ENCODE measurements at regions not wholly inside any gene's neighbourhood (a gene's known extent, or its start where the extent isn't known, plus 50 kb on each side); places are given as distances from the start of the nearest gene placed in this dataset.

GRCh38 chr1:22290611-22291010, 147.7 kb upstream of the WNT4 start:
- no peak overlapping the region for H3K27ac ChIP-seq (ENCODE audit: low read depth in 1 of 2, low read length in 1 of 2)
- 88% methylated on average over 9 of the region's 9 CpGs for WGBS
- H3K4me3 ChIP-seq (ENCODE audit: low read length in 2 of 2): no peak overlapping the region
- no peaks in the 10 kb centered on the region for H3K4me1 ChIP-seq (ENCODE audit: control insufficient read depth in 2 of 2, insufficient read depth in 2 of 2, low read length in 2 of 2)
- H3K27me3 ChIP-seq (ENCODE audit: control insufficient read depth in 2 of 2, insufficient read depth in 1 of 2, low read length in 1 of 2): peaks cover 0 to 2% of the 10 kb centered on the region in 2 donors
- no peaks in the 10 kb centered on the region for H3K36me3 ChIP-seq (ENCODE audit: control insufficient read depth in 2 of 2, insufficient read depth in 2 of 2, low read length in 1 of 2)
- DNase-seq (ENCODE audit: low read depth in 6 of 9, low spot score in 9 of 9): no peak
- H3K9me3 ChIP-seq (ENCODE audit: control insufficient read depth in 2 of 2, insufficient read depth in 1 of 2, low read length in 1 of 2): no peaks in the 10 kb centered on the region

GRCh38 chr1:22291057-22291456, 148.2 kb upstream of the WNT4 start:
- Histone ChIP-seq H3K4me3 (ENCODE audit: low read length in 2 of 2) (no peak overlapping the region), H3K4me1 (ENCODE audit: control insufficient read depth in 2 of 2, insufficient read depth in 2 of 2, low read length in 2 of 2) (no peaks in the 10 kb centered on the region), H3K27ac (ENCODE audit: low read depth in 1 of 2, low read length in 1 of 2) (no peak overlapping the region), H3K27me3 (ENCODE audit: control insufficient read depth in 2 of 2, insufficient read depth in 1 of 2, low read length in 1 of 2) (peaks cover 0 to 4% of the 10 kb centered on the region in 2 donors), H3K36me3 (ENCODE audit: control insufficient read depth in 2 of 2, insufficient read depth in 2 of 2, low read length in 1 of 2) (no peaks in the 10 kb centered on the region), H3K9me3 (ENCODE audit: control insufficient read depth in 2 of 2, insufficient read depth in 1 of 2, low read length in 1 of 2) (no peaks in the 10 kb centered on the region)
- no peak for DNase-seq (ENCODE audit: low read depth in 6 of 9, low spot score in 9 of 9)
- WGBS: 83% methylated on average over 6 of the region's 6 CpGs

GRCh38 chr1:22291494-22291893, 148.6 kb upstream of the WNT4 start:
- Histone ChIP-seq H3K4me3 (ENCODE audit: low read length in 2 of 2) (no peak overlapping the region), H3K9me3 (ENCODE audit: control insufficient read depth in 2 of 2, insufficient read depth in 1 of 2, low read length in 1 of 2) (no peaks in the 10 kb centered on the region), H3K27ac (ENCODE audit: low read depth in 1 of 2, low read length in 1 of 2) (no peak overlapping the region), H3K36me3 (ENCODE audit: control insufficient read depth in 2 of 2, insufficient read depth in 2 of 2, low read length in 1 of 2) (no peaks in the 10 kb centered on the region), H3K27me3 (ENCODE audit: control insufficient read depth in 2 of 2, insufficient read depth in 1 of 2, low read length in 1 of 2) (peaks cover 0 to 6% of the 10 kb centered on the region in 2 donors), H3K4me1 (ENCODE audit: control insufficient read depth in 2 of 2, insufficient read depth in 2 of 2, low read length in 2 of 2) (peaks cover 0 to 2% of the 10 kb centered on the region in 2 donors)
- DNase-seq (ENCODE audit: low read depth in 6 of 9, low spot score in 9 of 9): no peak

GRCh38 chr1:22292011-22292788, 149.3 kb upstream of the WNT4 start:
- Histone ChIP-seq H3K27me3 (ENCODE audit: control insufficient read depth in 2 of 2, insufficient read depth in 1 of 2, low read length in 1 of 2) (peaks cover 0 to 12% of the 10 kb centered on the region in 2 donors), H3K4me3 (ENCODE audit: low read length in 2 of 2) (no peak overlapping the region), H3K4me1 (ENCODE audit: control insufficient read depth in 2 of 2, insufficient read depth in 2 of 2, low read length in 2 of 2) (peaks cover 0 to 8% of the 10 kb centered on the region in 2 donors), H3K27ac (ENCODE audit: low read depth in 1 of 2, low read length in 1 of 2) (no peak overlapping the region), H3K36me3 (ENCODE audit: control insufficient read depth in 2 of 2, insufficient read depth in 2 of 2, low read length in 1 of 2) (no peaks in the 10 kb centered on the region), H3K9me3 (ENCODE audit: control insufficient read depth in 2 of 2, insufficient read depth in 1 of 2, low read length in 1 of 2) (no peaks in the 10 kb centered on the region)
- 81% methylated on average over 16 of the region's 16 CpGs for WGBS
- DNase-seq (ENCODE audit: low read depth in 6 of 9, low spot score in 9 of 9): no peak

- Histone ChIP-seq H3K4me3 (ENCODE audit: low read length in 2 of 2) (no peak overlapping the region), H3K9me3 (ENCODE audit: control insufficient read depth in 2 of 2, insufficient read depth in 1 of 2, low read length in 1 of 2) (no peaks in the 10 kb centered on the region), H3K4me1 (ENCODE audit: control insufficient read depth in 2 of 2, insufficient read depth in 2 of 2, low read length in 2 of 2) (peaks cover 0 to 15% of the 10 kb centered on the region in 2 donors), H3K27me3 (ENCODE audit: control insufficient read depth in 2 of 2, insufficient read depth in 1 of 2, low read length in 1 of 2) (peaks cover 0 to 16% of the 10 kb centered on the region in 2 donors), H3K36me3 (ENCODE audit: control insufficient read depth in 2 of 2, insufficient read depth in 2 of 2, low read length in 1 of 2) (no peaks in the 10 kb centered on the region), H3K27ac (ENCODE audit: low read depth in 1 of 2, low read length in 1 of 2) (no peak overlapping the region)
- no peak for DNase-seq (ENCODE audit: low read depth in 6 of 9, low spot score in 9 of 9)
- 90% methylated on average over 2 of the region's 2 CpGs for WGBS
Observed at GRCh38 chr1:22295396-22295795, 152.5 kb upstream of the WNT4 start.

GRCh38 chr1:22295856-22296255, 153.0 kb upstream of the WNT4 start:
- no peak for DNase-seq (ENCODE audit: low read depth in 6 of 9, low spot score in 9 of 9)
- H3K4me3 ChIP-seq (ENCODE audit: low read length in 2 of 2): no peak overlapping the region
- no peaks in the 10 kb centered on the region for H3K9me3 ChIP-seq (ENCODE audit: control insufficient read depth in 2 of 2, insufficient read depth in 1 of 2, low read length in 1 of 2)
- H3K4me1 ChIP-seq (ENCODE audit: control insufficient read depth in 2 of 2, insufficient read depth in 2 of 2, low read length in 2 of 2): peaks cover 0 to 15% of the 10 kb centered on the region in 2 donors
- no peak overlapping the region for H3K27ac ChIP-seq (ENCODE audit: low read depth in 1 of 2, low read length in 1 of 2)
- H3K36me3 ChIP-seq (ENCODE audit: control insufficient read depth in 2 of 2, insufficient read depth in 2 of 2, low read length in 1 of 2): no peaks in the 10 kb centered on the region
- H3K27me3 ChIP-seq (ENCODE audit: control insufficient read depth in 2 of 2, insufficient read depth in 1 of 2, low read length in 1 of 2): peaks cover 0 to 16% of the 10 kb centered on the region in 2 donors
- WGBS: 96% methylated on average over 8 of the region's 8 CpGs

- Histone ChIP-seq H3K4me3 (ENCODE audit: low read length in 2 of 2) (no peak overlapping the region), H3K4me1 (ENCODE audit: control insufficient read depth in 2 of 2, insufficient read depth in 2 of 2, low read length in 2 of 2) (peaks cover 0 to 15% of the 10 kb centered on the region in 2 donors), H3K36me3 (ENCODE audit: control insufficient read depth in 2 of 2, insufficient read depth in 2 of 2, low read length in 1 of 2) (no peaks in the 10 kb centered on the region), H3K9me3 (ENCODE audit: control insufficient read depth in 2 of 2, insufficient read depth in 1 of 2, low read length in 1 of 2) (no peaks in the 10 kb centered on the region), H3K27me3 (ENCODE audit: control insufficient read depth in 2 of 2, insufficient read depth in 1 of 2, low read length in 1 of 2) (peaks cover 0 to 15% of the 10 kb centered on the region in 2 donors), H3K27ac (ENCODE audit: low read depth in 1 of 2, low read length in 1 of 2) (no peak overlapping the region)
- no peak for DNase-seq (ENCODE audit: low read depth in 6 of 9, low spot score in 9 of 9)
- WGBS: 32% methylated on average over 14 of the region's 14 CpGs
Observed at GRCh38 chr1:22296701-22297591, 154.0 kb upstream of the WNT4 start.

GRCh38 chr1:22297999-22298398, 153.7 kb upstream of the ZBTB40 start:
- no peak overlapping the region for H3K27ac ChIP-seq (ENCODE audit: low read depth in 1 of 2, low read length in 1 of 2)
- no peak for DNase-seq (ENCODE audit: low read depth in 6 of 9, low spot score in 9 of 9)
- H3K27me3 ChIP-seq (ENCODE audit: control insufficient read depth in 2 of 2, insufficient read depth in 1 of 2, low read length in 1 of 2): peaks cover 0 to 14% of the 10 kb centered on the region in 2 donors
- no peaks in the 10 kb centered on the region for H3K9me3 ChIP-seq (ENCODE audit: control insufficient read depth in 2 of 2, insufficient read depth in 1 of 2, low read length in 1 of 2)
- H3K4me1 ChIP-seq (ENCODE audit: control insufficient read depth in 2 of 2, insufficient read depth in 2 of 2, low read length in 2 of 2): peaks cover 0 to 15% of the 10 kb centered on the region in 2 donors
- no peaks in the 10 kb centered on the region for H3K36me3 ChIP-seq (ENCODE audit: control insufficient read depth in 2 of 2, insufficient read depth in 2 of 2, low read length in 1 of 2)
- 85% methylated on average over 1 of the region's 1 CpG for WGBS
- no peak overlapping the region for H3K4me3 ChIP-seq (ENCODE audit: low read length in 2 of 2)

GRCh38 chr1:22303816-22304215, 147.8 kb upstream of the ZBTB40 start:
- DNase-seq (ENCODE audit: low read depth in 6 of 9, low spot score in 9 of 9): no peak
- Histone ChIP-seq H3K27me3 (ENCODE audit: control insufficient read depth in 2 of 2, insufficient read depth in 1 of 2, low read length in 1 of 2) (no peaks in the 10 kb centered on the region), H3K36me3 (ENCODE audit: control insufficient read depth in 2 of 2, insufficient read depth in 2 of 2, low read length in 1 of 2) (no peaks in the 10 kb centered on the region), H3K27ac (ENCODE audit: low read depth in 1 of 2, low read length in 1 of 2) (no peak overlapping the region), H3K4me1 (ENCODE audit: control insufficient read depth in 2 of 2, insufficient read depth in 2 of 2, low read length in 2 of 2) (no peaks in the 10 kb centered on the region), H3K4me3 (ENCODE audit: low read length in 2 of 2) (no peak overlapping the region), H3K9me3 (ENCODE audit: control insufficient read depth in 2 of 2, insufficient read depth in 1 of 2, low read length in 1 of 2) (no peaks in the 10 kb centered on the region)

Data from thymus (tissue), 11 donors.